NT2/D1 (cell line): ENCODE measurements at regions not wholly inside any gene's neighbourhood (a gene's known extent, or its start where the extent isn't known, plus 50 kb on each side); places are given as distances from the start of the nearest gene placed in this dataset.

Source experiments
- SUZ12 ChIP-seq: IDR thresholded peaks from 2 replicates; pipeline ENCODE4 v1.6.1; 2011; ENCODE audit not compliant: insufficient read length, insufficient read depth; ENCODE audit errors: extremely low read depth
- YY1 ChIP-seq: IDR thresholded peaks from 2 replicates; pipeline ENCODE4 v1.6.1; 2011; ENCODE audit not compliant: insufficient read length, insufficient read depth

DNA sequence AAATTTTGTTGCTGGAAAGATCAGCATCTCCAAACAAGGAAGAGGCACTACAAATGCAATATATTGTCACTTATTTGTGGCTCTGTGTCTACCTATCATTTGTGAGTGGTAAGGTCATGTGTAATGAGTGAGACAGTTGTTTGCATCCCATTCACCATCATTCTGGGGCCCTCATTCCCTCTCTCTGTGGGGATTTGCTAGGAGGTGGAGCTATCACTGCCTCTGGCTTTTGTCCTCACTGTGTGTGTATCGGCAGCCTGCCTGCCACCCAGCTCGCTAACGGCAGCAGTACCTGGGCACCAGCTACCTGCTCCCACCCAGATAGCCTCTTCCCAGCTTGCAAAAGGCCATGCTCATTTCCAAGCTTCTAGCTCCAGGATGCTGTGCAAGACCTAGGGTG lies 379.2 kb upstream of the ZFHX3 start:
- TF ChIP-seq YY1 (no peak), SUZ12 (no peak)
